Activated gamma-delta T cell treated with anti-CD3 and anti-CD28 coated beads, Interleukin-2, amount 50 U/mL, for 16 hours (primary cell): ENCODE measurements at regions not wholly inside any gene's neighbourhood (a gene's known extent, or its start where the extent isn't known, plus 50 kb on each side); places are given as distances from the start of the nearest gene placed in this dataset.

ENCODE experiments used
- DNase-seq: peaks from one replicate; pipeline ENCODE4 v3.0.0-alpha.2; 2020; ENCODE audit warnings: low read depth

DNA sequence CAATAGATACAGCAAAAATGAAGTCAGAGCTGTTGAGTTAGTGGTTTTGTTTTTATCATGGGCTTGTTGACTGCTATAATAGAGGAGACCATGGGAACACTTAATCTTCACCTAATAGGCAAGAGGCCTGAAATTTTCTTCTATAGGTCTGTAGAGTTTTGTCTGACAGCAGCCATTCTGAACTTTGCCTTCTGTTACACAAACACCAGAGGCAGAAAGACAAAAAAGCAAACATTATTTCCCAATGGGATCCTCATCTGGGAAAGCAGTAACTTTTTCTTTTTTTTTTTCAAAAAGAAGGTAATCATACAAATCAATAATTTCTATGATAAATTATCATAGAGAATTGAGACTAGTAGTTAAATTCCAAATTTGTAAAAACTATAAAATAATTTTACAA, 494.1 kb downstream of the TOX3 start:
- no peak for DNase-seq

DNA sequence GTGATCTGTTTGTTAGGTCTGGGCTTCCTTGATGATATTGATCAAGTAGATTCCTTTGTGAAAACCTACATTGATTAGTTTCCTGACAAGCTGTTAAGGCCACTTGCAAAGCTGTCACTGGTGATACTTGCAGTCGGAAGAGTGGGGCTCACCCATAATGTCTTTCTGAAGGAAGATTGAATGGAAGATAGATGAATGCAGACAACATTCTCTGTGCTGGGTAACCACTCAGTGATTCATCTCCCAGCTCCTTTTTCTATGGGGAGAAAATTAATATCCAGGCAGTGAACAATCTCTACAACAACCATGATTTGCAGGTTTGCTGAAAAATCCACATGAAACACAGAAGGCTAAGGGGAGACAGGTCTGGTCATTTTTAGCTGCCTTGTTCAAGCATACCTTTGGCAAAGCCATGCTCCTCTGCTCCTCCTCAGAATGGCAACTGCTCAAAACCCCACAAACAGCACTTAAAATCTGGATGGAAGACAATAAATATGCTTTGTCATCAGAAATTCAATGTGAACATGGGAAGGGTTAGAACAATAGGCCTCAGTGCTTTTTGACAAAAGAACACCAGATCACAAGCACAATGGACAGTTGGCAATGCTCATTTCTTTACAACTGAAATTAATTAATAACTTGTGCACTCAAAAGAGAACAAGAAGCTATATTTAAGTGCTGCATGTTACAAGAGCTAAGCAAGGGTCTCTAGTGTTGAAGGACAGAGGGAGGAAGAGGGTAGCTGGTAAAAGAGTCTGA, 495.4 kb downstream of the TOX3 start:
- DNase-seq = no peak

DNA sequence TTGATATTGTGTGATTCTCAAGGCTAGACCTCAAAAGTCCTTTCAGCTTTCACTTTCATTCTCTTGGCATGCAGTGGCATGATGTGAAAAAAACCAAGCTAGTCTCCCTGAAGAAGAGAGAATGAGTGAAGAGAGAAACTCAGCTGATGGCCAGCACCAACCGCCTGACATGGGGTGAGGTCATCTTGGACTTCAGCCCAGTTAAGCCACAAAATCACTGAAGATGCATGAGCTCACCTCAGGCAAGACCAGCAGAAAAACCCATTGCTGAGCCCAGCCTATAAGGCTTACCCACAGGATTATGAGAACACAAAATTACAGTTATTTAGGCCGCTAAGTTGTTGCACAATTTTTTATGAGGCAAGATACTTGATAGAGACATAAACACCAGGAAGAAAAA, 496.5 kb downstream of the TOX3 start:
- DNase-seq = no peak

DNA sequence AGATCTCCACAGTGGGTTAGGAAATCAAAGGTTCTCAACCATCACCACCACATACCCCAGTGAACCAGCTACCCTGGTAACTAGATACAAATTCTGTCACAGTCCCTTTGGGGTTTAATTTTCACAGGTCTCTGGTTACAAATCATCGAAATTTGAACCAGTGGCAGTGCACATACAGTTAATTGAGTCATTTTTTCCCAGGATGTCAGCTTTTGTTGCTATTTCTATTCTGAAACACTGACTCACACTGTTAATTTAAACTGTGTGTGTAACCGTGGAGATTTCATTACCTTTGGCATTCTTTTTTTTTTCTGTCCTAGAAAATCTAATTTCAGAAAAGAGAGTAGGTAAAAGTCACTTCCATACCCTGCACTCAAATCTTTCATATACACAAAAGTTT, 511.5 kb downstream of the TOX3 start:
- DNase-seq = no peak

DNA sequence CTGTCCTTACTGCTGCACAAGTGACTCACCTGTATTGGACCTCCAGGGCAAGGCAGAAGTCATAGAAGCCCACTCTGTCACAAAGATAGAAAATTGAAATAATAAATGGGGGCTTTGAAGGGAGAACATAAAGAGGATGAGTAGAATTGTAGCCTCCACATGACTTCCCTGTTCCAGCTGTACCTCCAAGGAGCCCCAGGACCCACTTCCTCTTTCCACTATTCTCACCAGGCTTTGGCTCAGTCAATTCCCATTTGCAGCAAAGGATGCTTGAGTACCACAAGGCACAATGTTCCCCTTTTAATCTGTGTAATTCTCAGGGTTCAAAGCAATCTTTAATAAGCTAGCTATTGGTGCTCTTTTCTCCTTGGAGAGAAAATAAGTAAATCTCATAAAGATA, 512.1 kb downstream of the TOX3 start:
- DNase-seq = no peak

DNA sequence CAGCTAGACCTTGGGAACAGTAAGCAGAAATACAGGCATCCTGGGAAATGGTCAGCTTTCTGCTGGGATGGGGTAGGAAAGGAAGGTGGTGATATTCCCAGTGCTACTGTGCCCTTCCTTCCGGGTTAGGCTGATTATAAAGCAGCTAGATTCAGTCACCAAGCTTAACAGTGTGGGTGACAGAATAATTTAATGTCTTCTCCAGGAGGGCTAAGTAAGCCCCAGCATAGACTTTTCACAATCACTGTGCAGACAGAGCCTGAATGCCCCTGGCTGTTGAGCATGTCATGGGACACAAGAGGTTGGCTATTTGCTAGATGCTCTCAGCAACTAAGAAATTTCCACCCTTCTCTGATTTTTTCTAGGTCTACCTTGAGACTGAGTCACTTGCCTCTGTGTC, 513.0 kb downstream of the TOX3 start:
- DNase-seq = no peak

DNA sequence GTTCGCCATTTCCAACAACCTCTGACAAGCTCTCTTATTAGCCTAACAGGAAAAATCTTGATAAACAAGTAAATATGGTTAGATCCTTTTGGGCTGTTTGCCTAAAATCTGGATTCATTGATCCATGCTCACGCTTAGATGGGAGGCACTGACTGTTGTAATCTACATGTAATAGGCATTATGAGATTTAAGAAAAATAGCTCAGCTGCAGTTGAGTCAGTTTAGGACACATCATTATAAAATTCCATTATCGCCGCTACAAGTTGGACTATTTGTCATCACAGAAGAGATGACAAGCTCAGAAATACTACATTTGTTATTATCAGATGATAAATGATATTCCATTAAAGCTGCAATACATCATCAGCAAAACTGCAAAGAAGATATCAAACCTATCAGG, 524.0 kb downstream of the TOX3 start:
- no peak for DNase-seq

DNA sequence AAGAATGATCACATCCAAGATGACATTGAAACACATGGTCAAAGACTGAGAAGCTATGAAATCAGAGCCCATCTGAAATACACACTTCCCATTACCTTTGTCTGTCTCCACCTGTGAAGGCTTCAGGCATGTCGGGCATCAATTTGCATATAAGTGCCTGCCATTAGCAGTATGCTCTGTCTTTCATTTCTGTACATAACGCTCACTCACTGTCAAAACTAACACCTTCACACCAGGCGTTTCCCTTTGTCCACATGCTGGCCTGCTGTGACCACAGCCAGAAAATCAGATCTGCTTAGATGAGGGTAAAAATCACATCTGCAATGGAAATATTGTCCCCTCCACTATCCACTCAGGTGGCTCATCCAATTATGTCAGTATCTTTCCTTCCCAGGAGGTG, 524.8 kb downstream of the TOX3 start:
- DNase-seq = no peak

DNA sequence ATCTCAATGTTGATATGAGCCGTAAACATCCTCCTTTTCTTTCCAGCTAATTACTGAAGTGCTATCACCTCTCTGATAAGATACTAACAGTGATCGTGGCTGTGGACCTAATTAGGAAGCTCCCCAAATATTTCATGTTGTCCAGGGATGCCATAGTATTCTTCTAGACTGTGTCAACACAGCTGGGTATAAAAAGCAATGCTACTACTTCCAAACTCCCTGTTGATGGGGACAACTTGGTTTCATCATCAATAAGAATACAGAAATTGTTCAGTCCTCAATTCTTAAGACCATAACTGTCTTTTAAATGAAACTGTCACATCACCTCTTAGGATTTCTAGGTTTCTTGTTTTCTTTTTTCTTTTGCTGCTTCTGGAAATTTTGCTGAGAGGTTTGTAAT, 530.6 kb downstream of the TOX3 start:
- no peak for DNase-seq

DNA sequence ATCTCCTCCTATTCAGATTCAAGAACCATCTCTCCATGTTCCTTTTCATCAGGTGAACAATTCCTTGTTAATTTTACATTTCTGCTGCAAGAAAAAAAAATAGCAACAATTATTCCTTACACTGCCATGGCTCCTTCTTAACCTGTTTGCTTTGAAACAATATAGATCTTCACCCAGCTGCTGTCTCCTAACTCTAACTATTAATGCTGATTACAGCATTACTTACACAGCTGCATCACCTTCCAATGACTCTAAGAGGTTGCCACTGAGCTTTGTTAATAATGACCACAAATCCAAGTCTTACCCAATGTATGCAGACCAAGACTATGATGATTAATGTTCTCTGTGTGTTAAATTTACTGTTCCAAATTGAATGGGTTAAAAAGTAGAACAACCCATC, 541.4 kb downstream of the TOX3 start:
- DNase-seq = no peak

DNA sequence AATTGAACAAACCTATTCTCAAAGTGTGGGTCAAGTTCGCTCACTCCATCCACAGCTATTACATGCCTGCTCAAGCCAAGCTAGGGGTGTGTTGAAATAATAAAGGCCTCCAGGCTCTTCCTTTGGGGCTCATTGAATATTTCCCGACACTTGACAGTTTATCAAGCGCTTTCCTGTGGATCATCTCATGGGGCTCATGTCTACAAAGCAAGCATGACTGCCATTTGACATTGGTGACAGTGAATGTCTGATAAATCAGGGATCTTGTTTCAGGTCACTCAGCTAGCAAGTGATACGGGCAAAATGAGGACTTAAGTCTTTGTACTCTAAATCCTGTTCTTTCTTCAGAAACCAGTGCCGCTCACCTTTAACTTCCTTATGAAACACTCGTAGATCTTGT, 542.6 kb downstream of the TOX3 start:
- no peak for DNase-seq

DNA sequence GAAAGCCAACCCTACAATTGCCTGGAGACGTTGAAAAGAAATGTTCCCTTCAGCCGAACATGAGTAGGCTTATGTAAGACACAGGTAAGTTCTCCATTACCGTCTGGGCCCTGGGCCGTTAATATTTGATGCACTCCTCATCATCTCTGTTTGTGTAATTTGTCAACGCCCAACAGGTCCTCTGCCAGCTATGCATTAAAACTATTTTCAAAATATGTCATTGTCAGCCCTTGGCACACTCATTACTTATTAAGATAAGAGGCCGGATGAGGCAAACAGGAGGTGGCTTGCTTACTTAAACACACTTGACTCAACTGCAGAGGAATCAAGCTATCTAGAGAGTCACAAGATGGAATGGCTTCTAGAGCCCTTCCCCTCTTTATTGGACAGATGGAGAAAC, 544.9 kb downstream of the TOX3 start:
- no peak for DNase-seq

DNA sequence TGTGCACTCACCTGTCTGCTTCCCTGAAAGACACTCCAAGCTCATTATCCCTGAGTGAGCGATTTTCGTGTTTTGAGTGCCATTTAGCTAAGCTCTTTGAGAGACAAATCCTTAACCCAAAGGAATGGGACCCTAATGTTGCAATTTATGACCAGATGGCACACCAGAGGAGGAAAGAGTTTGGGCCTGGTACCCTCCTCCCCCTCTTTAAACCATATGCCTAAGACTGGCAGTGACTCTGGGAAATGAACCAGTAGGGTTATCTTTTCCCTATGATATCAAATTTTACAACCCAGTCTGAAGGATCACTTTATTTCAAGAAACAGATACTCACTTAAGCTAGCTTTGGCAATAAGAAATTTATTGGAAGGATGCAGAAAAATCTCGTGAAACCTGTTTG, 550.4 kb downstream of the TOX3 start:
- DNase-seq = no peak

DNA sequence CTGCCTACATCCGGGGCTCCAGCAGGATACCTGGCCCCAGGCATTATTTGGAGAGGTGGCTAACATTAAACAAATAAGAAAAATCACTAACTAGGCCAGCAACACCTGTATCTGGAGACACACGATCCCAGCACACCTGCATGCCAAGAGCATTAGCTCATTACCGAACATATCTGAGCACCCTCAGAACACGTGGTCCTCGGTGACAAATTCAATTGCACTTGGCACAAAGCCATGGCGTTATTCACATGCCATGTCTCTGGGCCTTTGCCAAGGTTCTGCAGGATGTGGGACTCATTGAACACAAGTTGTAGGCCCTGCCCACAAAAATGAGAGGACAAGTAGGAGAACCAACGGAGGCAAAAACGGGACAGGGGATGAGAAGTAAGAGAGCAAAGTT, 552.3 kb downstream of the TOX3 start:
- no peak for DNase-seq

DNA sequence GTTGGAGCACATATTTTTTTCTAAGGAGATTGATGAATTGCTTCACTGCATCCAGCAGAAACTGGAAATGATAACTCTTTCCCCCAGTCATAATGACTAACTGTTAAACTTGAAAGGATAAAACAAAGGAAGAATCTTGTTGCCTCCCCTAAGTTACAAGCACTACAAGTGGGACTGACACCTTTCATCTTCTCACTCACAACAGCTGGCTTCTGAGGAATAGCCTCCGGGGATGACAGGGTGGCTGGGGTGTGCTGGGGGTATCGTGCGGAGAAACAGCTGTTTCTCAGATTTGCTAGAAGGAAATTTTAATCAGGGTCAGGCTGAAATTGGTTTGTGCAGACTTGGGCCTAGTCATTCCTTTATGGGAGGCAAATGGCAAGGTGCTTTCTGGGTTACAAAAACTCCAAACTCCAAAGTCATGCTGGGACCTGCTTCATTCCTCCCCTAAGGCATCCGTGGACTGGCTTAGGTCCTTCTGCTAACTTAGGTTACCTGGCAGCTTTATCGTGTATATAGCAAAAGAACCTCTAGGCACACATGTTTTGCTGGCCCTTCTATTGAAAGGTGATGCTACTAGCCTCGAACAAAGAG, 557.2 kb downstream of the TOX3 start:
- DNase-seq = no peak

DNA sequence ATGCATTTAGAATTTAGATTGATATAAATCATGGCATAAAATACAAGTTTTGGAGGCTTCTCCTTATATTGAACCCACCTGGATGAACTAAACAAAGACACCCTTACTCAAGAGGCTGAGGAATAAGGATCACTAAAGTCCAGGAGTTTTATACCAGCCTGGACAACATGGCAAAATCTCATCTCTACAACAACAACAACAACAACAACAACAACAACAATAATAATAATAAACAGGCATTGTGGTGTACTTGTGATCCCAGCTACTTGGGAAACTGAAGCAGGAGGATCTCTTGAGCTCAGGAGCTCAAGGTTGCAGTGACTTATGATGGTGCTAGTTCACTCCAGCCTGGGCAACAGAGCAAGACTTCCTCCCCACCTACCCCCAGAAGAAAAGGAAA, 558.0 kb downstream of the TOX3 start:
- no peak for DNase-seq

DNA sequence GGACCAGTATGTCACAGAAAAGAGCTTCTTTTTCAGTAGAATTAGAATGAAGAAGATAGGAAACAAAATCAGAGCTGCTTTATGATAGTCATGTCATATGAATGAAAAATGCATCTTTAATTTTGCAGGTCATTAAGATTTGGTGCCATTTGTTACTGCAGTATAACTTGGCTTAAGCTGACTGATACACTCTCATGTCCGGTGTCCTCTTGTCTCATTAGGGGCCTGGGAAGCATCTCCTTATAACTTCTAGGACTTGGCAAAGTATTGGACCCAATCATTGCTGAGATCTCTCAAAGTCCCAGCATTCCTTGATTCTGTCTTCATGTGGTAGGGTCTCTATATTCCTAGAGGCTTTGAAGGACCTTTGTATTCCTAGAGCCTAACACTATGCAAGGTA, 559.4 kb downstream of the TOX3 start:
- DNase-seq = no peak

DNA sequence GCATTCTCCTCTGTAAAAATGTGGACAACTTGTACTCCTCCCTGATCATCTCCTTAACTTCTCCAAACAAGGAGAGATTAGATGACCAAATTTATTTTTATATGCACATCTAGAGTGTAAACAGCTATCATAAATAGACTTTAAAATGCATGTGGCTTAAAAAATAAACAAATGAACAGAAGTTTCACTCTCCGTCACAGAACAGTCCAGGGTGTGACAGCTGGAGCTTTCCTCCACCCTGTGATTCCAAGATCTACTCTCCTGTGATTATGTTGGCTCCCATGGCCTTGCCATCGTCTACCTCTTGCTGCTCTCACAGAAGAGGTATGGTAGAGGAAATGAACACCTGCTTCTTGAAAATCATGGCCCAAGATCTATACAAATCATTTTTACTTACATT, 560.2 kb downstream of the TOX3 start:
- DNase-seq = no peak

DNA sequence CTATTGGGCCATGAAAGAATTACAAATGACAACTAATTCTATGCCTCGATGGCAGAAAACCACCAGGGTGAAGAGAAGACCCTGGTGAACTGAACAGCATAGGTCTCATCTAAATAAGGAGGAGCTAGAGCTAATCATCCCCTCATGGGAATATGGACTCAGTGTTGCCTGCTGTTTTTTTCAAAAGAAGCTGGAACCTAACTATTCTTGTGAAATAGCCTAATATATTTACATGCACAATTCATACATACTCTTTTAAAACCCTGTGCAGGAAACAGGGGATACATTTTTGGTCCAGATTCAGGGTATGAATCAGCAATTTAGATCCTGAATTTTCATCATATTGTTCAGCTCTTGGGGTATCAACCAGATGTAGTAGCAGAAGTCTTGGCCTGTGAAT, 560.6 kb downstream of the TOX3 start:
- no peak for DNase-seq

DNA sequence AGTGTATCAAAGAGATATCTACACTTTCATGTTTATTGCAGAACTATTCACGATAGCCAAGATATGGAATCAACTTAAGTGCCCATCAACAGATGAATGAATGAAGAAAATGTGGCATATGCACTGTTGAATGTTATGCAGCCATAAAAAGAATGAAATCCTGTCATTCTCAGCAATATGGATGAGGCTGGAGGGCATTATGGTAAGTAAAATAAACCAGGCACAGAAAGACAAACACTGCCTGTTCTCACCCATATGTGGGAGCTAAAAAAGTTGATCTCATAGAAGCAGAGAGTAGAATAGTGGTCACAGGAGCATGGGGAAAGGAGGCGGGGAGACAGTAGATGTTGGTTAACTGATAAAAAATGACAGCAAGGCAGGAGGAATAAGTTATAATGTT, 561.8 kb downstream of the TOX3 start:
- no peak for DNase-seq

DNA sequence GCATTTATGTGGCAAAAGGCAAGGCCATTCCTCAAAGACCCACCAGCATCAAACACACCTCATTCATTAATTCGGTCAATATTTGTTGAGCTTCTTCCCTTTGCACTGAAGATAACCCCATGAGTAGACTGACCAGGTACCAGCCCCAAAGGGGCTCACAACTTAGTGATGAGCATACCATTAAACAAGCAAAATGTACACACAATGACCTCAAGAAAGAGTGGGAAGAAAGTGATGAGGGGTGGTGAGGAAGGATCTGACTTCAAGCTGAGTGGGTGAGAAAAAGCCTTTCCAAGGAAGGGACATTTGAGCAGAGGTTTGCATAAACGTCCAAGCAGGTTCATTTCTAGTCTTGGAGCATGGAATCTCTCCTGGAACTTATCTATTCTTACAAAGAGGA, 562.5 kb downstream of the TOX3 start:
- no peak for DNase-seq

DNA sequence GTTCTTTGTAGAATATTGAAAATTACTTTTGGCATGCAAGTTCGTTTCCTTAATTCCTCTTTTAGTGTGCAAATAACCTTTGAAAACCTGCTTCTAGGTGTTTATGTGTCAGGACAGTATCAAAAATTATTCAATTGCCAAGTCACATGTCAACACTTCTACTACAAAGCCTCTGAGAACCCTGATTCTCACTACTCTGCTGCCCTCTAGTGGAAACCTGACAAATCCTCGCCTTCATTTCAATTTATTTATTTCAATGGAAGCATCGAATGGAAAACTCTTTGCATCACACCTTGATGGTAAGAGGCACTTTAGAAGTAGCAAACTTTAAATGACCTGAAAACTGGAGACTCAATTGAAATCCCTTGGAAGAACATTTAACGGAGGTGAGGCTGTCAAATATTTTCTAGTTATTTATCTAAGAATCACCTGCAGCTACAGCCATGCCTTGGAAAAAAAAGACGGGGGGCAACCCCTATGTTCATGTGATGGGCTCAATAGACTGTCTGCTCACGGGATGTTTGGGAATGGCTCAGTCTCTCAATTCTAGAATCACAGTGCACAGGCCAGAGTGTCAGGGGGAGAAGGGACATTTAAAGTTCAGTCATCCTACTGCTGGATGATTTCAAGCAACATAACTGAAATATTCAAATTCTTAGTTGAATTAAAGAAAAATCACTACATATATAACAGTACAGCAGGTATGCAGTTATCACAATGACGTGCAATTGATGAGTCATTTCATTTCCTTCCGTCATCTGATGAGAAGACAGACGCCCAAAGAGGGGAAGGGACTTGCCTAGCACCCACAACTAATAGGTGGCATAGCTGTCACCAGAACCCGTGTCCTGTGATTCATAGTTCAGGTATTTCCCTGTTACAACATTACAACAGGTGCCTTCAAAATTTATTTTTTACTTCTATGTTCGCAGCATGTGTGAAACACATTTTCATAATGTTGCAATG, 563.9 kb downstream of the TOX3 start:
- DNase-seq = no peak

DNA sequence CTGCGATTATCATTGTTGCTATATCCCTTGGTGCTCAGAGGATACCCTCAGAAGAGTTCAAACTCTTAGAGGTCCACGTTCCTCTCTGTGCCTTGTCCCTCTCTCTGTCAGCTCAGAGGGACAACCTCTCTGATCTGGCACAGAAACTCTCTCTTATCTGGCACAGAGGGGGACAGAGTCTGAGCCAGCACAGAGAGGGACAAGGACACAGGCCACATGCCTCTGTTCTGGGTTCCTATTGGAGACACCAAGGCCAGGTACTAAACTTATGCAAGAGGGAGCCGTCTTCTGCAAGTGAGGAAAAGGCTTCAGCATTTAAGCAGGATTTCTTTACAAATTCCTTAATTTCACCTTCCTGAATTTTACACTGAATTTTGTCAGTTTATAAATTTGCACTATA, 565.2 kb downstream of the TOX3 start:
- no peak for DNase-seq
